ENCODE measurements at regions not wholly inside any gene's neighbourhood (a gene's known extent, or its start where the extent isn't known, plus 50 kb on each side); places are given as distances from the start of the nearest gene placed in this dataset.

DNA sequence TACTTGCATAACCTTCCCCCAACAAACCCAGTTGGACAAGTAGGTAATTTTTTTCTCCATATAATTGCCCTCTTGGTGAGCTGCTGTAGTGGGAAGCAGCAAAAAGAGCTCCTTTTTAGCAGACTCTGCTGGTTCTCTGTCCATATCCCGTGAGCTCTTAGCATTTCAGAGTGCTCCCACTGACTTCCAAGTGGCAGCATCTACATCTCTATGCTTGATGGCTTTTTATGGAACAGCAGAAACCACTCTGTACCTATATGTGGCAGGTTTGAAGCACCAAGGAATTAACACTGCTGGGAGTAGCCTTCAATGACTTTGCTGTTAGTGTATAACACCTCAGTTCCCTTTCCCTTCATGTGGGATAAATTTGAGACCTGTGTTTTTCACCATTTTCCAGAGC, 168.4 kb upstream of the NHS start:
- Histone ChIP-seq H3K36me3 (ENCODE audit: control insufficient read depth, insufficient read depth, low read length) (no peaks in the 10 kb centered on the region), H3K79me2 (ENCODE audit: control insufficient read depth, insufficient read depth, low read length) (no peaks in the 10 kb centered on the region), H3K9ac (ENCODE audit: insufficient read depth in 1 of 2, low read depth in 2 of 2, low read length in 2 of 2) (no peak overlapping the region), H4K20me1 (replicated peaks; ENCODE audit: control insufficient read depth, insufficient read depth, low read length) (no peaks in the 10 kb centered on the region), H3K4me1 (replicated peaks in 1 of 2; ENCODE audit: control insufficient read depth in 2 of 2, insufficient read depth in 2 of 2, low read length in 2 of 2) (no peaks in the 10 kb centered on the region), H3K9me3 (replicated peaks; ENCODE audit: control insufficient read depth, insufficient read depth, low read depth, low read length) (no peaks in the 10 kb centered on the region), H3K4me3 (no peak overlapping the region), H2AFZ (ENCODE audit: low read depth, low read length) (no peak overlapping the region), H3K27me3 (ENCODE audit: control insufficient read depth in 2 of 2, insufficient read depth in 2 of 2, low read length in 2 of 2) (no peaks in the 10 kb centered on the region), H3K27ac (ENCODE audit: extremely low read depth, low read depth, low read length) (no peak overlapping the region), H3K4me2 (ENCODE audit: insufficient read depth, low read length) (no peak overlapping the region), H3K9me1 (ENCODE audit: control insufficient read depth, insufficient read depth, low read length) (no peaks in the 10 kb centered on the region)
- no peak for ATAC-seq
- 0% methylated on average over 1 of the region's 1 CpG for WGBS (ENCODE audit: insufficient coverage, low coverage, missing lambda C conversion rate)
- ChIA-PET CTCF (ENCODE audit: low intra/inter-chr PET ratio) (no interaction called here), POLR2A (interaction anchor here (0.9 kb wide), 1 partner anchor 12 kb away, joined by 3 read pairs; no protein-coding TSS in a partner anchor)
- BruUV-seq (replicated peaks), result no TSS peak
- TF ChIP-seq RBM34 (IDR thresholded peaks at IDR 0.05; ENCODE audit: borderline replicate concordance, insufficient read depth, low read length), result no peak
- TF ChIP-seq ZNF175 (CRISPR knock-in tag; IDR thresholded peaks at IDR 0.05; ENCODE audit: low read depth), result no peak
- TF ChIP-seq ZNF311 (CRISPR knock-in tag; IDR thresholded peaks at IDR 0.05), result no peak
- TF ChIP-seq ZBTB8A (IDR thresholded peaks at IDR 0.05; ENCODE audit: partially characterized antibody), result no peak
- TF ChIP-seq, protein P1, sequence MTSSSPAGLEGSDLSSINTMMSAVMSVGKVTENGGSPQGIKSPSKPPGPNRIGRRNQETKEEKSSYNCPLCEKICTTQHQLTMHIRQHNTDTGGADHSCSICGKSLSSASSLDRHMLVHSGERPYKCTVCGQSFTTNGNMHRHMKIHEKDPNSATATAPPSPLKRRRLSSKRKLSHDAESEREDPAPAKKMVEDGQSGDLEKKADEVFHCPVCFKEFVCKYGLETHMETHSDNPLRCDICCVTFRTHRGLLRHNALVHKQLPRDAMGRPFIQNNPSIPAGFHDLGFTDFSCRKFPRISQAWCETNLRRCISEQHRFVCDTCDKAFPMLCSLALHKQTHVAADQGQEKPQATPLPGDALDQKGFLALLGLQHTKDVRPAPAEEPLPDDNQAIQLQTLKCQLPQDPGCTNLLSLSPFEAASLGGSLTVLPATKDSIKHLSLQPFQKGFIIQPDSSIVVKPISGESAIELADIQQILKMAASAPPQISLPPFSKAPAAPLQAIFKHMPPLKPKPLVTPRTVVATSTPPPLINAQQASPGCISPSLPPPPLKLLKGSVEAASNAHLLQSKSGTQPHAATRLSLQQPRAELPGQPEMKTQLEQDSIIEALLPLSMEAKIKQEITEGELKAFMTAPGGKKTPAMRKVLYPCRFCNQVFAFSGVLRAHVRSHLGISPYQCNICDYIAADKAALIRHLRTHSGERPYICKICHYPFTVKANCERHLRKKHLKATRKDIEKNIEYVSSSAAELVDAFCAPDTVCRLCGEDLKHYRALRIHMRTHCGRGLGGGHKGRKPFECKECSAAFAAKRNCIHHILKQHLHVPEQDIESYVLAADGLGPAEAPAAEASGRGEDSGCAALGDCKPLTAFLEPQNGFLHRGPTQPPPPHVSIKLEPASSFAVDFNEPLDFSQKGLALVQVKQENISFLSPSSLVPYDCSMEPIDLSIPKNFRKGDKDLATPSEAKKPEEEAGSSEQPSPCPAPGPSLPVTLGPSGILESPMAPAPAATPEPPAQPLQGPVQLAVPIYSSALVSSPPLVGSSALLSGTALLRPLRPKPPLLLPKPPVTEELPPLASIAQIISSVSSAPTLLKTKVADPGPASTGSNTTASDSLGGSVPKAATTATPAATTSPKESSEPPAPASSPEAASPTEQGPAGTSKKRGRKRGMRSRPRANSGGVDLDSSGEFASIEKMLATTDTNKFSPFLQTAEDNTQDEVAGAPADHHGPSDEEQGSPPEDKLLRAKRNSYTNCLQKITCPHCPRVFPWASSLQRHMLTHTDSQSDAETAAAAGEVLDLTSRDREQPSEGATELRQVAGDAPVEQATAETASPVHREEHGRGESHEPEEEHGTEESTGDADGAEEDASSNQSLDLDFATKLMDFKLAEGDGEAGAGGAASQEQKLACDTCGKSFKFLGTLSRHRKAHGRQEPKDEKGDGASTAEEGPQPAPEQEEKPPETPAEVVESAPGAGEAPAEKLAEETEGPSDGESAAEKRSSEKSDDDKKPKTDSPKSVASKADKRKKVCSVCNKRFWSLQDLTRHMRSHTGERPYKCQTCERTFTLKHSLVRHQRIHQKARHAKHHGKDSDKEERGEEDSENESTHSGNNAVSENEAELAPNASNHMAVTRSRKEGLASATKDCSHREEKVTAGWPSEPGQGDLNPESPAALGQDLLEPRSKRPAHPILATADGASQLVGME (CRISPR knock-in tag; IDR thresholded peaks at IDR 0.05), result no peak
- in situ Hi-C loops (cut with MboI), result no loop called here
- FAIRE-seq, result no peak
- DNase-seq (ENCODE audit: extremely low read depth in 1 of 4, low spot score in 3 of 4), result no peak
- intact Hi-C loops (cut with micrococcal nuclease), result no loop called here
